H9 (cell line): ENCODE measurements at regions not wholly inside any gene's neighbourhood (a gene's known extent, or its start where the extent isn't known, plus 50 kb on each side); places are given as distances from the start of the nearest gene placed in this dataset.
"Not testable (repeated sequence)": the region's sequence is repeated elsewhere in the genome, so short reads cannot be mapped to it uniquely, and the experiment has no call there.

Experiments
- DNase-seq: peaks from one replicate; pipeline ENCODE4 v3.0.0-alpha.2; 2017
- H2AFZ ChIP-seq: one replicate; pipeline ENCODE4 v1.6.1; 2013; ENCODE audit warnings: mild to moderate bottlenecking, low read length, control low read depth, moderate library complexity
- H2AK5ac ChIP-seq: 2 replicates; pipeline ENCODE4 v1.6.1; 2013; ENCODE audit warnings: low read length, control low read depth, mixed read lengths; ENCODE audit not compliant: insufficient read length
- H2BK120ac ChIP-seq: one replicate; pipeline ENCODE4 v1.6.1; 2013; ENCODE audit warnings: low read depth, mild to moderate bottlenecking, low read length, control low read depth, inconsistent platforms; ENCODE audit not compliant: poor library complexity, severe bottlenecking
- H2BK12ac ChIP-seq: 2 replicates; pipeline ENCODE4 v1.6.1; 2013; ENCODE audit warnings: low read length, control low read depth, mixed read lengths, low read depth; ENCODE audit not compliant: insufficient read length
- H2BK15ac ChIP-seq: 2 replicates; pipeline ENCODE4 v1.6.1; 2013; ENCODE audit warnings: low read depth, low read length, control low read depth
- H2BK20ac ChIP-seq: one replicate; pipeline ENCODE4 v1.6.1; 2013; ENCODE audit warnings: low read depth, mild to moderate bottlenecking, low read length, control low read depth, inconsistent platforms; ENCODE audit not compliant: poor library complexity, severe bottlenecking
- H2BK5ac ChIP-seq: 2 replicates; pipeline ENCODE4 v1.6.1; 2013; ENCODE audit warnings: low read length, control low read depth, mixed read lengths; ENCODE audit not compliant: insufficient read length
- H3K14ac ChIP-seq: 2 replicates; pipeline ENCODE4 v1.6.1; 2013; ENCODE audit warnings: low read length, control low read depth; ENCODE audit not compliant: insufficient read depth
- H3K18ac ChIP-seq: 2 replicates; pipeline ENCODE4 v1.6.1; 2013; ENCODE audit warnings: low read depth, mild to moderate bottlenecking, mixed read lengths, low read length, control low read depth; ENCODE audit not compliant: insufficient read length
- H3K23ac ChIP-seq: 2 replicates; pipeline ENCODE4 v1.6.1; 2013; ENCODE audit warnings: low read length, control low read depth, mixed read lengths, low read depth; ENCODE audit not compliant: insufficient read length
- H3K23me2 ChIP-seq: 2 replicates; pipeline ENCODE4 v1.6.1; 2013; ENCODE audit warnings: low read depth, mild to moderate bottlenecking, mixed read lengths, low read length, control low read depth; ENCODE audit not compliant: insufficient read length, poor library complexity, severe bottlenecking
- H3K27ac ChIP-seq: 2 replicates; pipeline ENCODE4 v1.5.1; 2013; ENCODE audit warnings: low read length, control low read depth, mixed read lengths, low read depth; ENCODE audit not compliant: insufficient read length
- H3K27me3 ChIP-seq: 2 replicates; pipeline ENCODE4 v1.6.1; 2013; ENCODE audit warnings: low read length, control low read depth, inconsistent platforms; ENCODE audit not compliant: insufficient read depth
- H3K4ac ChIP-seq: 2 replicates; pipeline ENCODE4 v1.6.1; 2013; ENCODE audit warnings: low read depth, mild to moderate bottlenecking, control low read depth, inconsistent platforms, low read length, moderate library complexity
- H3K4me1 ChIP-seq: 2 replicates; pipeline ENCODE4 v1.6.1; 2013; ENCODE audit warnings: low read length, control low read depth, inconsistent platforms; ENCODE audit not compliant: insufficient read depth
- H3K4me2 ChIP-seq: 2 replicates; pipeline ENCODE4 v1.6.1; 2013; ENCODE audit warnings: low read length, control low read depth, mixed read lengths; ENCODE audit not compliant: insufficient read length, insufficient read depth
- H3K56ac ChIP-seq: 2 replicates; pipeline ENCODE4 v1.6.1; 2013; ENCODE audit warnings: low read depth, mild to moderate bottlenecking, mixed read lengths, low read length, control low read depth; ENCODE audit not compliant: insufficient read length
- H3K79me1 ChIP-seq: 2 replicates; pipeline ENCODE4 v1.6.1; 2013; ENCODE audit warnings: low read depth, mild to moderate bottlenecking, moderate library complexity, low read length, control low read depth, inconsistent platforms; ENCODE audit not compliant: insufficient read depth, poor library complexity, severe bottlenecking
- H3K79me2 ChIP-seq: 2 replicates; pipeline ENCODE4 v1.6.1; 2013; ENCODE audit warnings: low read length, control low read depth, inconsistent platforms; ENCODE audit not compliant: insufficient read depth
- H3K9ac ChIP-seq: 2 replicates; pipeline ENCODE4 v1.6.1; 2013; ENCODE audit warnings: low read length, control low read depth, mixed read lengths; ENCODE audit not compliant: insufficient read length; ENCODE audit errors: extremely low read depth
- H3K9me3 ChIP-seq: one replicate; pipeline ENCODE4 v1.6.1; 2013; ENCODE audit warnings: low read depth, low read length, inconsistent platforms; ENCODE audit not compliant: control insufficient read depth
- H3T11ph ChIP-seq: one replicate; pipeline ENCODE4 v1.6.1; 2013; ENCODE audit warnings: mild to moderate bottlenecking, low read length, control low read depth, inconsistent platforms
- H4K20me1 ChIP-seq: one replicate; pipeline ENCODE4 v1.6.1; 2013; ENCODE audit not compliant: control insufficient read depth, insufficient read length, insufficient read depth
- H4K5ac ChIP-seq: 2 replicates; pipeline ENCODE4 v1.6.1; 2013; ENCODE audit warnings: low read depth, mild to moderate bottlenecking, mixed read lengths, low read length, control low read depth; ENCODE audit not compliant: insufficient read length
- H4K8ac ChIP-seq: replicated peaks from 2 replicates; pipeline ENCODE4 v1.6.1; 2013; ENCODE audit warnings: low read length, control low read depth, mixed read lengths, low read depth; ENCODE audit not compliant: insufficient read length
- H4K91ac ChIP-seq: 2 replicates; pipeline ENCODE4 v1.6.1; 2013; ENCODE audit warnings: low read depth, mild to moderate bottlenecking, moderate library complexity, mixed read lengths, low read length, control low read depth; ENCODE audit not compliant: insufficient read length
- H3K27ac Mint-ChIP-seq, 3 experiments: 2 replicates in 2 of 3; 3 replicates in 1 of 3; pipeline ENCODE4 v1.8.0; 2020 to 2021; ENCODE audit warnings: mixed read lengths in 3 of 3, mild to moderate bottlenecking in 1 of 3, moderate library complexity in 1 of 3
- H3K27me3 Mint-ChIP-seq: 2 replicates; pipeline ENCODE4 v1.8.0; 2021; ENCODE audit warnings: low read depth, mild to moderate bottlenecking, moderate library complexity, mixed read lengths
- H3K36me3 Mint-ChIP-seq, 3 experiments: 2 replicates in 2 of 3; 3 replicates in 1 of 3; pipeline ENCODE4 v1.8.0; 2020 to 2021; ENCODE audit warnings: low read depth in 3 of 3, mixed read lengths in 3 of 3; ENCODE audit not compliant: insufficient read depth in 1 of 3
- H3K4me1 Mint-ChIP-seq, 2 experiments: 2 replicates each; pipeline ENCODE4 v1.8.0; 2020; ENCODE audit warnings: mixed read lengths in 2 of 2
- H3K4me3 Mint-ChIP-seq, 2 experiments: 2 replicates in 1 of 2; 3 replicates in 1 of 2; pipeline ENCODE4 v1.8.0; 2020 to 2021; ENCODE audit warnings: mild to moderate bottlenecking in 2 of 2, mixed read lengths in 2 of 2, moderate library complexity in 1 of 2
- H3K9me3 Mint-ChIP-seq, 2 experiments: 2 replicates in 1 of 2; 3 replicates in 1 of 2; pipeline ENCODE4 v1.8.0; 2020; ENCODE audit warnings: mild to moderate bottlenecking in 2 of 2, mixed read lengths in 2 of 2, moderate library complexity in 1 of 2
- CTCF ChIP-seq: fragments of 200-600 bp; sonication (generic); conservative IDR thresholded peaks from 3 replicates; pipeline ENCODE4 v1.8.0; 2021; ENCODE audit warnings: antibody characterized with exemption, mild to moderate bottlenecking
- WGBS: extraction: QIAGEN DNeasy Blood & Tissue Kit; methylation state at CpG from one replicate; pipeline ENCODE4 v1.1.7; 2013; ENCODE audit warnings: missing lambda C conversion rate, low lambda C conversion rate, mixed read lengths; ENCODE audit not compliant: insufficient read length; ENCODE audit errors: extremely low coverage; 5-methylcytosine and 5-hydroxymethylcytosine counted together

- no peak overlapping the region for H4K91ac ChIP-seq
- no peak overlapping the region for H3K56ac ChIP-seq
- no peak overlapping the region for H2BK15ac ChIP-seq
- no peaks in the 10 kb centered on the region for H4K20me1 ChIP-seq
- H3K4me1 ChIP-seq = no peaks in the 10 kb centered on the region
- no peak overlapping the region for H2BK120ac ChIP-seq
- TF ChIP-seq CTCF = no peak
- no peak overlapping the region for H3K14ac ChIP-seq
- Mint-ChIP-seq H3K9me3 (peaks cover 14 to 21% of the 10 kb centered on the region in 2 experiments), H3K27ac (peak overlapping the region in 1 of 3 experiments; percentile 65; a peak in 1 of 7 replicates), H3K4me3 (no peak overlapping the region; a peak in 1 of 5 replicates), H3K36me3 (peaks cover 1 to 11% (median 8%) of the 10 kb centered on the region in 3 experiments; a peak in 4 of 7 replicates), H3K27me3 (no peaks in the 10 kb centered on the region), H3K4me1 (no peaks in the 10 kb centered on the region)
- H3K79me2 ChIP-seq = no peaks in the 10 kb centered on the region
- H3K27ac ChIP-seq = no peak overlapping the region
- H2BK12ac ChIP-seq = no peak overlapping the region
- peaks cover 9% of the 10 kb centered on the region for H3K9me3 ChIP-seq
- no peak overlapping the region for H3K4ac ChIP-seq
- H2BK5ac ChIP-seq = no peak overlapping the region
- H3K27me3 ChIP-seq = no peaks in the 10 kb centered on the region
- no peak overlapping the region for H2AK5ac ChIP-seq
- H3K4me2 ChIP-seq = no peak overlapping the region
- no peaks in the 10 kb centered on the region for H3K79me1 ChIP-seq
- H2AFZ ChIP-seq = no peak overlapping the region
- no peak overlapping the region for H3K18ac ChIP-seq
- H3K23me2 ChIP-seq = no peaks in the 10 kb centered on the region
- WGBS = no CpG with 5 or more reads among the region's 7 CpGs
- H3T11ph ChIP-seq = no peak overlapping the region
- H2BK20ac ChIP-seq = no peak overlapping the region
- H3K23ac ChIP-seq = no peak overlapping the region
- H3K9ac ChIP-seq = no peak overlapping the region
- H4K8ac ChIP-seq = no peak overlapping the region
- H4K5ac ChIP-seq = no peak overlapping the region
- no peak for DNase-seq
These were observed 226.9 kb downstream of the ASMT start for GRCh38 chrX:1841746-1842145.

GRCh38 chrX:1847000-1847399 lies 232.1 kb downstream of the ASMT start:
- not testable (repeated sequence) for H2BK120ac ChIP-seq, H3K4me1 Mint-ChIP-seq, H3K9me3 Mint-ChIP-seq, H4K5ac ChIP-seq, H3K27ac ChIP-seq, H4K91ac ChIP-seq, H3K4me2 ChIP-seq, H2BK5ac ChIP-seq, H2AFZ ChIP-seq, H3K79me1 ChIP-seq, H4K20me1 ChIP-seq, H3K4me3 Mint-ChIP-seq, H3K4ac ChIP-seq, H3K36me3 Mint-ChIP-seq, H3K4me1 ChIP-seq, H2AK5ac ChIP-seq, H3K23me2 ChIP-seq, H3K9ac ChIP-seq, H4K8ac ChIP-seq, H3K14ac ChIP-seq, H2BK15ac ChIP-seq, H3K27ac Mint-ChIP-seq, H3K9me3 ChIP-seq, H3K79me2 ChIP-seq, DNase-seq, H2BK12ac ChIP-seq, H3K23ac ChIP-seq, H2BK20ac ChIP-seq, H3K18ac ChIP-seq, H3T11ph ChIP-seq, H3K27me3 Mint-ChIP-seq, H3K27me3 ChIP-seq, H3K56ac ChIP-seq
- no CpG with 5 or more reads among the region's 4 CpGs for WGBS
